ENCODE measurements at regions not wholly inside any gene's neighbourhood (a gene's known extent, or its start where the extent isn't known, plus 50 kb on each side); places are given as distances from the start of the nearest gene placed in this dataset.

DNA sequence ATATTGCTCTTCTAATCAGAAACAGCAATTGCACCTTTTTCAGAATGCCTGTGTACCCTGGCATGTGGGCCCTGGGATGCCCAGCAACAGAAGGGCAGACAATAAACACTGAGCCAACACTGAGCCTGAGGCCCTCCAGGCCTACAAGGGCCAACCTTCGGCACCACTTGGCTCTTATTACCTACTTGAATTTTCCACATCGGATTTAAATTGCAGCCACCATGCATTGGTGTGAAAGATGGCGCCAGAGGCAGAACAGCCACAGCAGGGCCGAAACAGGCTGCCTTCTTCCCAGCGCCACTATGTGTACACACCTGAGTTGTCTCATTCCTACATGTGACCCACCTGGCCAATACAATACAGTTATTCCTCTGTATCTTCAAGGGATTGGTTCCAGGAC, 51.4 kb upstream of the EZH2 start:
- TF ChIP-seq, protein P1, sequence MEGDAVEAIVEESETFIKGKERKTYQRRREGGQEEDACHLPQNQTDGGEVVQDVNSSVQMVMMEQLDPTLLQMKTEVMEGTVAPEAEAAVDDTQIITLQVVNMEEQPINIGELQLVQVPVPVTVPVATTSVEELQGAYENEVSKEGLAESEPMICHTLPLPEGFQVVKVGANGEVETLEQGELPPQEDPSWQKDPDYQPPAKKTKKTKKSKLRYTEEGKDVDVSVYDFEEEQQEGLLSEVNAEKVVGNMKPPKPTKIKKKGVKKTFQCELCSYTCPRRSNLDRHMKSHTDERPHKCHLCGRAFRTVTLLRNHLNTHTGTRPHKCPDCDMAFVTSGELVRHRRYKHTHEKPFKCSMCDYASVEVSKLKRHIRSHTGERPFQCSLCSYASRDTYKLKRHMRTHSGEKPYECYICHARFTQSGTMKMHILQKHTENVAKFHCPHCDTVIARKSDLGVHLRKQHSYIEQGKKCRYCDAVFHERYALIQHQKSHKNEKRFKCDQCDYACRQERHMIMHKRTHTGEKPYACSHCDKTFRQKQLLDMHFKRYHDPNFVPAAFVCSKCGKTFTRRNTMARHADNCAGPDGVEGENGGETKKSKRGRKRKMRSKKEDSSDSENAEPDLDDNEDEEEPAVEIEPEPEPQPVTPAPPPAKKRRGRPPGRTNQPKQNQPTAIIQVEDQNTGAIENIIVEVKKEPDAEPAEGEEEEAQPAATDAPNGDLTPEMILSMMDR (conservative IDR thresholded peaks at IDR 0.05; ENCODE audit: low read length) = no peak
- TF ChIP-seq EZH2phosphoT487 (IDR thresholded peaks at IDR 0.05; ENCODE audit: borderline replicate concordance, low read depth, low read length) = no peak
